Body of pancreas (tissue), 4 donors: ENCODE measurements at regions not wholly inside any gene's neighbourhood (a gene's known extent, or its start where the extent isn't known, plus 50 kb on each side); places are given as distances from the start of the nearest gene placed in this dataset.

ENCODE experiments used
- ATAC-seq: fragments of 150-250 bp; one replicate; pipeline ENCODE4 v1.9.1; 2016
- DNase-seq, 4 donors: peaks; one replicate each; pipeline ENCODE4 v3.0.0-alpha.2; 2019
- H3K27ac ChIP-seq, 4 donors: fragments of 200-600 bp; sonication (generic); 1 replicate in 3 of 4; 2 replicates in 1 of 4; pipeline versions ENCODE4 v1.5.1 to v1.6.1; 2016 to 2019; ENCODE audit warnings: mild to moderate bottlenecking in 1 of 4, mixed read lengths in 1 of 4, moderate library complexity in 1 of 4
- H3K27me3 ChIP-seq, 2 donors: fragments of 200-600 bp; sonication (generic); one replicate each; pipeline ENCODE4 v1.6.0; 2016; ENCODE audit warnings: mild to moderate bottlenecking in 1 of 2
- H3K36me3 ChIP-seq, 2 donors: fragments of 200-600 bp; sonication (generic); replicated peaks in 1 of 2; 2 replicates each; pipeline ENCODE4 v1.5.1; 2016; ENCODE audit warnings: low read depth in 2 of 2; ENCODE audit not compliant: insufficient read depth in 1 of 2
- H3K4me1 ChIP-seq: fragments of 200-600 bp; sonication (generic); one replicate; pipeline ENCODE4 v1.6.0; 2016
- H3K4me3 ChIP-seq, 2 donors: fragments of 200-600 bp; sonication (generic); 1 replicate in 1 of 2; 2 replicates in 1 of 2; pipeline ENCODE4 v1.5.1; 2016 to 2019
- H3K9me3 ChIP-seq, 3 donors: fragments of 200-600 bp; sonication (generic); 1 replicate in 2 of 3; 2 replicates in 1 of 3; pipeline ENCODE4 v1.5.1; 2016
- CTCF ChIP-seq, 7 experiments: fragments of 450-650 bp in 4 of 7; fragments of 200-600 bp in 3 of 7; sonication (generic) in 3 of 7; IDR thresholded peaks; one replicate each; pipeline ENCODE4 v1.5.1; 2016 to 2019; ENCODE audit warnings: antibody characterized with exemption in 7 of 7
- POLR2A ChIP-seq, 3 donors: fragments of 450-650 bp; IDR thresholded peaks; one replicate each; pipeline ENCODE4 v1.6.1; 2016; ENCODE audit warnings: antibody characterized with exemption in 3 of 3, mild to moderate bottlenecking in 2 of 3
- WGBS, 2 donors: methylation state at CpG; one replicate each; pipeline ENCODE4 v1.1.5; 2017; 5-methylcytosine and 5-hydroxymethylcytosine counted together
- intact Hi-C: fragments of 100-400 bp; cut with DNase I; formaldehyde crosslinking; loops from one replicate; pipeline ENCODE4 v1.15.1; 2023

GRCh38 chr1:157920748-157921147 lies 72.7 kb upstream of the KIRREL1 start:
- no peak overlapping the region for H3K27ac ChIP-seq
- no peaks in the 10 kb centered on the region for H3K4me1 ChIP-seq
- H3K4me3 ChIP-seq: no peak overlapping the region
- WGBS, 2 donors: 68 to 80% methylated on average over 2 of the region's 2 CpGs
- H3K9me3 ChIP-seq: no peaks in the 10 kb centered on the region
- TF ChIP-seq POLR2A (IDR thresholded peaks at IDR 0.05) (no peak), CTCF (IDR thresholded peaks at IDR 0.05) (no peak)
- intact Hi-C loops: no loop called here
- no peaks in the 10 kb centered on the region for H3K27me3 ChIP-seq
- DNase-seq (no peak), ATAC-seq (no peak)
- H3K36me3 ChIP-seq: no peaks in the 10 kb centered on the region

- DNase-seq (no peak), ATAC-seq (no peak)
These were observed 67.9 kb upstream of the KIRREL1 start for GRCh38 chr1:157925419-157926166.

GRCh38 chr1:157932069-157932468 lies 61.4 kb upstream of the KIRREL1 start:
- H3K27ac ChIP-seq: no peak overlapping the region
- DNase-seq (no peak), ATAC-seq (no peak)
- H3K4me1 ChIP-seq: no peaks in the 10 kb centered on the region
- TF ChIP-seq POLR2A (IDR thresholded peaks at IDR 0.05) (no peak), CTCF (IDR thresholded peaks at IDR 0.05) (no peak)
- H3K27me3 ChIP-seq: no peaks in the 10 kb centered on the region
- no peaks in the 10 kb centered on the region for H3K9me3 ChIP-seq
- intact Hi-C loops: no loop called here
- H3K36me3 ChIP-seq: no peaks in the 10 kb centered on the region
- no peak overlapping the region for H3K4me3 ChIP-seq

More at GRCh38 chr1:157925419-157926166, 67.9 kb upstream of the KIRREL1 start:
- Histone ChIP-seq H3K27ac (no peak overlapping the region), H3K9me3 (no peaks in the 10 kb centered on the region), H3K4me1 (no peaks in the 10 kb centered on the region), H3K4me3 (no peak overlapping the region), H3K27me3 (no peaks in the 10 kb centered on the region), H3K36me3 (no peaks in the 10 kb centered on the region)
- WGBS, 2 donors: 82 to 86% methylated on average over 30 to 34 of the region's 34 CpGs
- TF ChIP-seq CTCF (IDR thresholded peaks at IDR 0.05): no peak
- TF ChIP-seq POLR2A (IDR thresholded peaks at IDR 0.05): no peak
- intact Hi-C loops: no loop called here

- H3K4me3 ChIP-seq: no peak overlapping the region
- H3K36me3 ChIP-seq: no peaks in the 10 kb centered on the region
- no peak for TF ChIP-seq POLR2A (IDR thresholded peaks at IDR 0.05)
- no peak for TF ChIP-seq CTCF (IDR thresholded peaks at IDR 0.05)
- H3K27me3 ChIP-seq: no peaks in the 10 kb centered on the region
- no peak overlapping the region for H3K27ac ChIP-seq
- H3K4me1 ChIP-seq: no peaks in the 10 kb centered on the region
- intact Hi-C loops: no loop called here
- ATAC-seq (no peak), DNase-seq (peak in 1 of 4 donors; percentile 11)
- no peaks in the 10 kb centered on the region for H3K9me3 ChIP-seq
- 68 to 74% methylated on average over 2 of the region's 2 CpGs for WGBS, 2 donors
These were observed 55.7 kb upstream of the KIRREL1 start for GRCh38 chr1:157937744-157938143.

- 81 to 89% methylated on average over 5 of the region's 5 CpGs for WGBS, 2 donors
- Histone ChIP-seq H3K36me3 (no peaks in the 10 kb centered on the region), H3K4me1 (no peaks in the 10 kb centered on the region), H3K4me3 (no peak overlapping the region), H3K27me3 (no peaks in the 10 kb centered on the region), H3K27ac (no peak overlapping the region), H3K9me3 (no peaks in the 10 kb centered on the region)
- TF ChIP-seq POLR2A (IDR thresholded peaks at IDR 0.05): no peak
- TF ChIP-seq CTCF (IDR thresholded peaks at IDR 0.05): no peak
- DNase-seq (no peak), ATAC-seq (no peak)
- intact Hi-C loops: no loop called here
These were observed 51.5 kb upstream of the KIRREL1 start for GRCh38 chr1:157941939-157942338.
